Stomach (tissue), 4 donors: ENCODE measurements at regions not wholly inside any gene's neighbourhood (a gene's known extent, or its start where the extent isn't known, plus 50 kb on each side); places are given as distances from the start of the nearest gene placed in this dataset.

Experiments used
- CTCF ChIP-seq, 7 experiments: fragments of 450-650 bp in 4 of 7; fragments of 200-600 bp in 3 of 7; sonication (generic) in 3 of 7; IDR thresholded peaks; one replicate each; pipeline ENCODE4 v1.5.1; 2016 to 2019; ENCODE audit warnings: antibody characterized with exemption in 7 of 7, control low read depth in 2 of 7, mild to moderate bottlenecking in 1 of 7
- POLR2A ChIP-seq, 4 donors: fragments of 450-650 bp; IDR thresholded peaks; one replicate each; pipeline ENCODE4 v1.6.1; 2016; ENCODE audit warnings: antibody characterized with exemption in 4 of 4, control low read depth in 2 of 4, mild to moderate bottlenecking in 1 of 4, moderate library complexity in 1 of 4

DNA sequence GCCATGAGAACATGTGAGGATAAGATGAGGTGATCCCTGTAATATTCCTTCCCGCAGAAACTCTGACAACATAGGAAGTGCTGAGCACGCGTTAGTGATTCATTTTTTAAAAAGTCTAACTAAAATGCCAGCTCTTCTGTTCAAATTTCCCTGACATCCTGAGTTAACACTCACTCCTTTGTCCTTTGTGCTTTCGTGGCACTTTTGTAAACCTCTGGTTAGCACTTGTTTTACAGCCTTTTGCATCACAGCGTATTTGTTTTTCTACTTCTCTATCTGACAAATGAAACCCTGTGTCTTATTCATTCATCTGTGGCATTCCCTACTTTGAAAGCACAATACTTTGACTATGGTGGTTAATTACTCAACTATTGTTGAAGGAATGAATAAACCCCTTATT, 313.6 kb downstream of the NUAK1 start:
- TF ChIP-seq POLR2A (IDR thresholded peaks at IDR 0.05) (no peak), CTCF (IDR thresholded peaks at IDR 0.05) (no peak)
